ENCODE measurements at regions not wholly inside any gene's neighbourhood (a gene's known extent, or its start where the extent isn't known, plus 50 kb on each side); places are given as distances from the start of the nearest gene placed in this dataset.

- Histone ChIP-seq H3K27ac (no peak overlapping the region), H3K27me3 (ENCODE audit: low read depth) (no peaks in the 10 kb centered on the region), H3K9me3 (no peaks in the 10 kb centered on the region), H3K36me3 (no peaks in the 10 kb centered on the region), H3K4me3 (no peak overlapping the region), H3K4me1 (peaks cover 4% of the 10 kb centered on the region)
- intact Hi-C loops (cut with DNase I) = no loop called here
- TF ChIP-seq CTCF (IDR thresholded peaks at IDR 0.05) = no peak
- ATAC-seq = no peak
- DNase-seq = no peak
Measured at GRCh38 chr5:110335361-110336066, 391.0 kb downstream of the TMEM232 start.

GRCh38 chr5:110338341-110339083 lies 388.0 kb downstream of the TMEM232 start:
- no peak for DNase-seq
- no peak for TF ChIP-seq CTCF (IDR thresholded peaks at IDR 0.05)
- H3K4me1 ChIP-seq = peaks cover 4% of the 10 kb centered on the region
- H3K9me3 ChIP-seq = no peaks in the 10 kb centered on the region
- no peak for ATAC-seq
- intact Hi-C loops (cut with DNase I) = no loop called here
- no peak overlapping the region for H3K4me3 ChIP-seq
- no peaks in the 10 kb centered on the region for H3K27me3 ChIP-seq (ENCODE audit: low read depth)
- H3K27ac ChIP-seq = no peak overlapping the region
- no peaks in the 10 kb centered on the region for H3K36me3 ChIP-seq

DNA sequence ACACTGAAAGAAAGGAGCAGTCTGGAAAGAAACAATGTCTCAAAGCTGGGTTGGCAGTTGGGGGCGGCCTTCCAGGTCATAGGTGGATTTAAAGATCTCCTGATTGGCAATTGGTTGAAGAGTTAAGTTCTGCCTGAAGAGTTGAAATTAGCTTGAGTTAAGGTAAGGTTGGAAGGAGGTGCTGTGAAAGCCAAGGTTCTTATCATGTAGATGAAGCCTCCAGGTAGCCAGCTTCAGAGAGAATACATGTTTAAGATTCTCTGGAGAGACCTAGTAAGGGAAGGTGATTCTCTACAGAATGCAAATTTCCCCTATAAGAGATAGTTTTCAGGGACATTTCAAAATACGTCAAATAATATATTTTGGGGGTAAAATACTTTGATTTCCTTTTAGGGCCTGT lies 387.1 kb downstream of the TMEM232 start:
- ATAC-seq (no peak), DNase-seq (no peak)
- Histone ChIP-seq H3K9me3 (no peaks in the 10 kb centered on the region), H3K27me3 (ENCODE audit: low read depth) (no peaks in the 10 kb centered on the region), H3K4me1 (peaks cover 4% of the 10 kb centered on the region), H3K27ac (no peak overlapping the region), H3K4me3 (no peak overlapping the region), H3K36me3 (no peaks in the 10 kb centered on the region)
- no peak for TF ChIP-seq CTCF (IDR thresholded peaks at IDR 0.05)
- intact Hi-C loops (cut with DNase I) = no loop called here

- TF ChIP-seq CTCF (IDR thresholded peaks at IDR 0.05) = no peak
- Histone ChIP-seq H3K27ac (no peak overlapping the region), H3K27me3 (ENCODE audit: low read depth) (no peaks in the 10 kb centered on the region), H3K9me3 (no peaks in the 10 kb centered on the region), H3K36me3 (no peaks in the 10 kb centered on the region), H3K4me3 (no peak overlapping the region), H3K4me1 (no peaks in the 10 kb centered on the region)
- ATAC-seq (no peak), DNase-seq (no peak)
- intact Hi-C loops (cut with DNase I) = no loop called here
Measured at GRCh38 chr5:110341836-110342235, 384.6 kb downstream of the TMEM232 start.

- no peak for TF ChIP-seq CTCF (IDR thresholded peaks at IDR 0.05)
- no peaks in the 10 kb centered on the region for H3K9me3 ChIP-seq
- no peak overlapping the region for H3K27ac ChIP-seq
- H3K4me3 ChIP-seq = no peak overlapping the region
- no peaks in the 10 kb centered on the region for H3K36me3 ChIP-seq
- intact Hi-C loops (cut with DNase I) = no loop called here
- no peaks in the 10 kb centered on the region for H3K4me1 ChIP-seq
- H3K27me3 ChIP-seq (ENCODE audit: low read depth) = no peaks in the 10 kb centered on the region
- ATAC-seq (peak in 1 of 2 donors; percentile 37), DNase-seq (no peak)
Measured at GRCh38 chr5:110342683-110343082, 383.8 kb downstream of the TMEM232 start.

Data from lower lobe of right lung (tissue), 2 donors.